ENCODE measurements at regions not wholly inside any gene's neighbourhood (a gene's known extent, or its start where the extent isn't known, plus 50 kb on each side); places are given as distances from the start of the nearest gene placed in this dataset.
"Not testable (repeated sequence)": the region's sequence is repeated elsewhere in the genome, so short reads cannot be mapped to it uniquely, and the experiment has no call there.

DNA sequence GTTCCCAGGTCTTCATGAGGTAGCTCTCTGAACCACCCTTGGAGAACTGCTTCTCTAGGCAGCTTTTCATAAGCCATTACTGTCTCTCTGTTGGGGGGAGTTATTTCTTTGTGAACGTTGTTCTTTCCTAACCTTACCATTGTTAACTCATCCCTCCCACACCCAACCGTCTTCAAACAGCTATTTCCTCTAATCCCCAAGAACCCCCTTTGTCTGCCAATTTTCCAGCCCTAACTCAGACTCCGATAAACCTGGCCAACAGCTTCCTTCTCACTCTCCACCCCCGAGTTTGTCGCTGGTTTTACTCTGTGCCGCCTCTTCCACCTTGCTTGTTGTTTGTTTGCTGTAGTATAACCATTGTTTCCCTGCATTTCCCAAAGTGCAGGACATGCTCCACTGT, 131.5 kb downstream of the CCDC34 start:
- no peak overlapping the region for H3K4me3 Mint-ChIP-seq
- H3K27ac Mint-ChIP-seq: no peak overlapping the region
- no peaks in the 10 kb centered on the region for H3K9me3 Mint-ChIP-seq
- H3K27me3 Mint-ChIP-seq: no peaks in the 10 kb centered on the region
- H3K36me3 Mint-ChIP-seq: no peaks in the 10 kb centered on the region
- H3K4me1 Mint-ChIP-seq: peaks cover 6 to 15% (median 8%) of the 10 kb centered on the region in 3 donors

- Mint-ChIP-seq H3K36me3 (no peaks in the 10 kb centered on the region), H3K27ac (no peak overlapping the region), H3K4me1 (peaks cover 6 to 13% (median 8%) of the 10 kb centered on the region in 3 donors), H3K9me3 (no peaks in the 10 kb centered on the region), H3K27me3 (no peaks in the 10 kb centered on the region), H3K4me3 (no peak overlapping the region)
Measured at GRCh38 chr11:27230192-27230572, 132.8 kb downstream of the CCDC34 start.

DNA sequence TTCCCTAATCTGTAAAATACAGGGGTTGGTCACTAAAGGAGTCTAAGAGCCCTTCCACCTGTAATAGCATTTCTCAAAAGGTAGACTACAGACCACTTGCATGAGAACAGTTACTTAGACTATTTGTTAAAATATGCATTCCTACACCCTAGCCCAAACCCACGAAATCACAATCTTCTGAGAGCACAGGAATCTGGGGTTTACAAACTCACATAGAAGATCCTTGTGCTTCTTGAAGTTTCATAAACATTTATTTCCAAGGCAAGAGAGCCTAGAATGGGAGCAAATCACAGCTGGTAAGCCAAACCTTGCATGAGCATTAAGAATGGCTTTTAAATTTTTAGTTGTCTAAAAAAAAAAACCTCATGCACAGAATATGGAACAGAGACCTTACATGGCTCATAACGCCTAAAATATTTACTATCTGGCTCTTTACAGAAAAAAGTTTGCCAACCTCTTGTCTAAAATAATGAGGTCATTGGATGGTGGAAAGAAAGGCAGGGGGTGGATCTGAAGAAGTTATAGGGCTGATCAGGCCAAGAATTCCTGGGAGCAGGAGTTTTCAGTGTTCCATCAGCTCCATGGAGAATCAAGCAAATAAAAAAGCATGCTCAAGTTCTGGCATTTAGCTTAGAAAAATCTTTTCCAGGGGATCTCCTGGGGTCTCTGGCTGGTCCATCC, 133.4 kb downstream of the CCDC34 start:
- Mint-ChIP-seq H3K27me3 (no peaks in the 10 kb centered on the region), H3K9me3 (no peaks in the 10 kb centered on the region), H3K27ac (no peak overlapping the region), H3K4me1 (peaks cover 5 to 9% (median 6%) of the 10 kb centered on the region in 3 donors), H3K4me3 (no peak overlapping the region), H3K36me3 (no peaks in the 10 kb centered on the region)

DNA sequence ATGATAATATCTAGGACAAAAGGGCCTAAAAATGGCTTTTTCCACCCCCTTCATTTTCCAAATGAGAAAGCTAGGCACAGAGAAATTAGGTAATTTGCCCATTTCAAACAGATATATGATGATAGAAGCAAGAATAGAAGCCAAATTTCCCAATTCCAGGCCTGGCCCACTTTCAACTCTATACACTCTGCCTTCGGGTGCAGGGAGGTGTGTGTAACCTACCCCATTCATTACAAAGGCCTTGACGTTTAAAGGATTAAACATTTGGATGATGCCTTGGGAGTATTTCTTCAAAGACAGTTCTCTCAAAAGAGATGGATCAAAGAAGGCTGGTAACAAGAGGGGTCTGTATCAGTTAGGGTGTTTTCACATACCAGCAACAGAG, 134.1 kb downstream of the CCDC34 start:
- Mint-ChIP-seq H3K4me1 (peaks cover 0 to 4% (median 0%) of the 10 kb centered on the region in 3 donors), H3K9me3 (no peaks in the 10 kb centered on the region), H3K36me3 (no peaks in the 10 kb centered on the region), H3K4me3 (no peak overlapping the region), H3K27ac (no peak overlapping the region), H3K27me3 (no peaks in the 10 kb centered on the region)

- peak overlapping the region in 1 of 4 donors; percentile 37 for H3K4me3 Mint-ChIP-seq
- no peaks in the 10 kb centered on the region for H3K36me3 Mint-ChIP-seq
- no peaks in the 10 kb centered on the region for H3K27me3 Mint-ChIP-seq
- H3K27ac Mint-ChIP-seq: no peak overlapping the region
- H3K4me1 Mint-ChIP-seq: no peaks in the 10 kb centered on the region
- no peaks in the 10 kb centered on the region for H3K9me3 Mint-ChIP-seq
Measured at GRCh38 chr11:27228232-27228905, 134.6 kb downstream of the CCDC34 start.

- Mint-ChIP-seq H3K9me3 (no peaks in the 10 kb centered on the region), H3K27ac (no peak overlapping the region), H3K4me1 (no peaks in the 10 kb centered on the region), H3K36me3 (no peaks in the 10 kb centered on the region), H3K27me3 (no peaks in the 10 kb centered on the region), H3K4me3 (peak overlapping the region in 1 of 4 donors; percentile 37)
Measured at GRCh38 chr11:27227736-27228135, 135.3 kb downstream of the CCDC34 start.

DNA sequence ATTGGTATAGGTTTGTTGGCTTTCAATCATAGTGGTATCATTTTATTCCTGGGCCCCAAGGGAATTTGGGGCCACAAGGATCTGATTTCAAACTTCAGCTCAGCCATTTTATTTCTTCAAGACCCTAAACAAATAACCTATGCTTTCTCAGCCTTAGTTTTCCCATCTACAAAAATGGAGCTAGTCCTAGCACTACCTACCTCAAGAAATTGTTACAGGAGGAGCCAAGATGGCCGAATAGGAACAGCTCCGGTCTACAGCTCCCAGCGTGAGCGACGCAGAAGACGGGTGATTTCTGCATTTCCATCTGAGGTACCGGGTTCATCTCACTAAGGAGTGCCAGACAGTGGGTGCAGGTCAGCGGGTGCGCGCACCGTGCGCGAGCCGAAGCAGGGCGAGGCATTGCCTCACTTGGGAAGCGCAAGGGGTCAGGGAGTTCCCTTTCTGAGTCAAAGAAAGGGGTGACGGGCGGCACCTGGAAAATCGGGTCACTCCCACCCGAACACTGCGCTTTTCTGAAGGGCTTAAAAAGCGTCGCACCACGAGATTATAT, 143.5 kb downstream of the CCDC34 start:
- H3K4me1 Mint-ChIP-seq, H3K36me3 Mint-ChIP-seq, H3K27me3 Mint-ChIP-seq, H3K27ac Mint-ChIP-seq, H3K9me3 Mint-ChIP-seq: not testable (repeated sequence)
- peak overlapping the region in 1 of 4 donors; percentile 55 for H3K4me3 Mint-ChIP-seq

DNA sequence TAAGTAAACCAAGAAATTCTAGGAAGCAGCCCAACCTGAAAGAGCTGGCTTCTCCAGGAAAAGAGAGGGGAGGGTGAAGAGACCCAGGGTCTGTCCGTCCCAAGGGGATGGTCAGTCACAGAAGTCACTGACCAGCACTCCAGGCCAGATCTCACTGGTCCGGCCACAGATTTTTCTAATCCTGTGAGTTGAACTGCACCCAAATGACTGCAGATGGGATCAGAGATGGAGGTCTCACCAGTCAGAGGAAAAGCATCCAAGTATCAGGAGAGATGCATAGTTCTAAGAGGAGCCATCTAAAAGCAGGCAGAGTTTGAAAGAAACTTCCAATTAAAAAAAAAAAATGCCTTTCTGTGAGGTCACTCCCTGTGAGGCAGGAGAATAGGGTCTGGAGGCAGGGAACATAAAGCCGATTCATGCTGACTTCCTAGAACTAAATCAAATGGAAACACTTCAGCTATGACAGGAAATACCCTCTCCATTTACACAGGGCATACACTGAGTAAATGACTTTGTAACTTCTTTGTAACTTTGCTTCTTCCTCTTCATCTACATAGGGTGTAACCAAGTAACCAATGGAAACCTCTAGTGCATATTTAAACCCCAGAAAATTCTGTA, 144.5 kb downstream of the CCDC34 start:
- Mint-ChIP-seq H3K27me3 (no peaks in the 10 kb centered on the region), H3K4me1 (no peaks in the 10 kb centered on the region), H3K27ac (no peak overlapping the region), H3K9me3 (no peaks in the 10 kb centered on the region), H3K4me3 (no peak overlapping the region), H3K36me3 (no peaks in the 10 kb centered on the region)

GRCh38 chr11:27217948-27218420, 145.0 kb downstream of the CCDC34 start:
- no peak overlapping the region for H3K4me3 Mint-ChIP-seq
- H3K4me1 Mint-ChIP-seq: no peaks in the 10 kb centered on the region
- no peaks in the 10 kb centered on the region for H3K27me3 Mint-ChIP-seq
- H3K9me3 Mint-ChIP-seq: no peaks in the 10 kb centered on the region
- H3K27ac Mint-ChIP-seq: no peak overlapping the region
- no peaks in the 10 kb centered on the region for H3K36me3 Mint-ChIP-seq

DNA sequence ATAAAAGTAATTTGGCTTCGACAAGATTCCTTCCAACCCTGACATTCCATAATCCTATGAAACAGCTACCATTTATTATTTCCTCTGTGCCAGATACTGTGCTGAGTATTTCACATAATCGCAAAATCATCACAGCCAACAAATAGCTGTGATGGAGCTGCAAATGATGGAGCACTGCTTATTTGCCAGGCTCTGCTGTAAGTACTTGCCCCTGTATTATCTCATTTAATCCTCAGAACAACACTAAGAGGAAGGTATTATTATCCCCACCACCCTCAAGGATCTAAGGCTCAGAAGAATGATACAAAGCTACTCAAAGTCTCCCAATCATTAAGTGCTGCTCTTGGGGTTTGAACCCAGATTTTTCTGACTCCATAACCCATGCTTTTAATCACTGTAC, 145.5 kb downstream of the CCDC34 start:
- no peaks in the 10 kb centered on the region for H3K9me3 Mint-ChIP-seq
- H3K4me1 Mint-ChIP-seq: no peaks in the 10 kb centered on the region
- no peak overlapping the region for H3K4me3 Mint-ChIP-seq
- no peaks in the 10 kb centered on the region for H3K27me3 Mint-ChIP-seq
- H3K27ac Mint-ChIP-seq: no peak overlapping the region
- no peaks in the 10 kb centered on the region for H3K36me3 Mint-ChIP-seq

DNA sequence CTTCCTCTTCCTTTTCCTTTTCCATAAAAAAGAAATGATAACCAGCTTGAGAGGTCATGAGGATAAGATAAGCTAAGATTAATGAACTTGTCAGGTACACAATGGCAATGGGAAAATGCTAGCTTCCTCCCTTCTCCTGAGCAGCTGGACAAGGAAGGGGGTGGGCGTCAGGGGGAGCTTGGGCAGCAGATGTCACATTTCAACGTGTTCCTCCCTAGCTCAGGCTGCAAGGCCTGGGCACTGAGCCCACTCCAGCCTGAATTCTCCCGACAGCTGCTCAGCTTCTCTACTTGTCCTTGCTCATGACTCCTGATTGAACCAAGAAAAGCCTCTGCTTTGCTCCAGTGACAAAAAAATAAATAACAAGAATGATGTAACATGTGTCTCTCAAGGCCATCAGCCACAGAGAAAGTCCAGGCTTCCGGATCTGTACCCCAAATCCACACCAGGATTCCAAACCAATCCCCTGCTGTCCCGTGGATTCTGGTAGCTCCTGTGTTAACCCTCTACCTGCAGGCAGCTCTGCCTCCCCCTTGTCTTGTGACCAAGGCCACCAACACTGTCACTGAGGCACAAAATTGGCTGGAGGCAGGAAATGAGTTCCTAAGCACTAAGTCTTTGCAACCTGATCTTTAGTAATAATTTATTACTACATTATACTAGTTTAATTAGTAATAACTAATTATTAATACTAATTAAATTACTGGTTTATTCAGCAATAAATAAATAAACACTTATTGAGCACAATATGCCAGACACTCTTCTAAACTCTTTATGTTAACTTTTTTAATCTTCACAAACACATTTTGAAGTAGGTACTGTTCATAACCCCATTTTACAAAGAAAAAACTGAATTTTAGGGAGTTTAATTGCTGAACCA, 146.5 kb downstream of the CCDC34 start:
- H3K36me3 Mint-ChIP-seq: no peaks in the 10 kb centered on the region
- H3K4me1 Mint-ChIP-seq: no peaks in the 10 kb centered on the region
- H3K9me3 Mint-ChIP-seq: no peaks in the 10 kb centered on the region
- H3K27me3 Mint-ChIP-seq: no peaks in the 10 kb centered on the region
- H3K27ac Mint-ChIP-seq: no peak overlapping the region
- no peak overlapping the region for H3K4me3 Mint-ChIP-seq

DNA sequence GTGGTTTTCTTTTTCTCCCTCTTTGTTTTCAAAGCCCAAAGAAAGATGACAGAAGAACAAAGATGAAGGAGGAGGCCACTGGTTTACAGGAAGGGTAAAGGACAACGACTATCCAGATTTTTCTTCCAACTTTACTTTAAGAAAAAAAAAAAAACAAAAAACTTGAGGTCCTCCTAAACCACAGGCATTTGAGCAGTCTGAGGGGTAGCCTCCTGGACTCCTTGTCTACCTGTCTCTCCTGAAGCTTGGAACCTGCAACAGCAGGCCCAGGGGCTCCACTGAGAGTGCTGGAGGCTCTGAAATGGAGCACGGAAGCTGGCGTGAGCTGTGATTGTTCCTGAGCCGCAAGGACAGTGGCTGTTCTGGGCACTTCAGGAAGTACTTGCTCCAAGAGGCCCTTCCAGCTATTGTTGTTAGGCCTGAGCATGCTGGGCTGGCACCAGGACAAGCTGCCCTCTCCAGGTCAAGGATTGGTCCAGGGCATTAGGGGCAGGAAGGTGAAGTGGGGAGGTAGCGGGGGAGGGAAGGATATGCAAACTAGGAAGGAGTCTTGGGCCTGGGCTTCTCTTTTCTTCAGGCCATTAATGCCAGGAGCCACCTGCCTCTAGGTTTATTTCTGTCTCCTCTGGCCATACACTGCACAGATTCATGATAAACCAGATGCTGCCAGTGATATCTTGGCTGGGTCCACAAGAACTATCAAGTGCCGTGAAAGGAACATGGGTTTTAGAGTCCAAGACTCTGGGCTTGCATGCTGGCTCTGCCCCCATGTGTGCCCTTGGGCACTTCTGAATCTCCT, 147.3 kb downstream of the CCDC34 start:
- no peaks in the 10 kb centered on the region for H3K9me3 Mint-ChIP-seq

GRCh38 chr11:27214713-27215112, 148.3 kb downstream of the CCDC34 start:
- H3K4me1 Mint-ChIP-seq: no peaks in the 10 kb centered on the region
- H3K36me3 Mint-ChIP-seq: no peaks in the 10 kb centered on the region
- no peaks in the 10 kb centered on the region for H3K9me3 Mint-ChIP-seq
- H3K4me3 Mint-ChIP-seq: no peak overlapping the region
- no peaks in the 10 kb centered on the region for H3K27me3 Mint-ChIP-seq
- no peak overlapping the region for H3K27ac Mint-ChIP-seq

More for the DNA sequence above, 147.3 kb downstream of the CCDC34 start:
- no peak overlapping the region for H3K27ac Mint-ChIP-seq
- H3K27me3 Mint-ChIP-seq: no peaks in the 10 kb centered on the region
- H3K36me3 Mint-ChIP-seq: no peaks in the 10 kb centered on the region
- H3K4me1 Mint-ChIP-seq: no peaks in the 10 kb centered on the region
- no peak overlapping the region for H3K4me3 Mint-ChIP-seq

DNA sequence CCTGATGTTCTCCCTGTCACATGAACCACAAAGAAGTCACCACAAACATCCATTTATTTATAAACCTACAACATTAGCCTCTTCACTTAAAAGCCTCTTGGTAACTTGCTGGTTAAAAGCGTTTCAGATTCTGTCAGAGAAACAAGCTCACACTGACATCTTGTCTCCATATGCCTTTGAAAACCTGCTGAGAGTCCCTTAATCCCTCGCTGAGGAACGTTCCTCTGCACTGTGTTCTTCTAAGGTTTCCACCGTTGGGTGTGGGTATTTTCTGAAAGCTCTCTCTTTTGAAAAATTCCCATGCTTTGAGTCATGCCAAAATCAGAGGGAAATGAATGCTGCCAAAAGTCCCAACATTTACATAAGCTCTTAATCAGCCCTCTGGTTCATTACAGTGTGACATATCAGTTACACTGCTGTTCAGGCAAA, 149.8 kb downstream of the CCDC34 start:
- Mint-ChIP-seq H3K36me3 (no peaks in the 10 kb centered on the region), H3K4me3 (no peak overlapping the region)

More for the DNA sequence above, 149.8 kb downstream of the CCDC34 start:
- Mint-ChIP-seq H3K27me3 (no peaks in the 10 kb centered on the region), H3K9me3 (no peaks in the 10 kb centered on the region), H3K4me1 (no peaks in the 10 kb centered on the region), H3K27ac (no peak overlapping the region)
